Upper lobe of right lung (tissue), 1 donor: ENCODE measurements at regions not wholly inside any gene's neighbourhood (a gene's known extent, or its start where the extent isn't known, plus 50 kb on each side); places are given as distances from the start of the nearest gene placed in this dataset.

ENCODE experiments used
- ATAC-seq: fragments of 200-7000 bp; cut with Tn5 transposase; one replicate; pipeline ENCODE4 v1.9.1; 2020; ENCODE audit warnings: mild to moderate bottlenecking, moderate library complexity
- DNase-seq: peaks from one replicate; pipeline ENCODE4 v3.0.0-alpha.2; 2020
- H3K27ac ChIP-seq: fragments of 200-600 bp; one replicate; pipeline ENCODE4 v1.8.0; 2022
- H3K27me3 ChIP-seq: fragments of 200-600 bp; one replicate; pipeline ENCODE4 v1.8.0; 2022; ENCODE audit warnings: mild to moderate bottlenecking
- H3K36me3 ChIP-seq: fragments of 200-600 bp; one replicate; pipeline ENCODE4 v1.8.0; 2022
- H3K4me1 ChIP-seq: fragments of 200-600 bp; one replicate; pipeline ENCODE4 v1.8.0; 2022
- H3K4me3 ChIP-seq: fragments of 200-600 bp; one replicate; pipeline ENCODE4 v1.8.0; 2022; ENCODE audit warnings: mild to moderate bottlenecking
- H3K9me3 ChIP-seq: fragments of 200-600 bp; one replicate; pipeline ENCODE4 v1.8.0; 2022
- CTCF ChIP-seq: fragments of 200-600 bp; IDR thresholded peaks from one replicate; pipeline ENCODE4 v1.8.0; 2022; ENCODE audit warnings: antibody characterized with exemption
- intact Hi-C: fragments of 100-400 bp; cut with DNase I; formaldehyde crosslinking; loops from one replicate; pipeline ENCODE4 v1.11.0; 2022
- donor health status: DM: no; HTN: yes; CAD: no; lungs with severe emphysema.

GRCh38 chr20:37611346-37611745, 82.5 kb upstream of the CTNNBL1 start:
- no peaks in the 10 kb centered on the region for H3K36me3 ChIP-seq
- no peaks in the 10 kb centered on the region for H3K4me1 ChIP-seq
- intact Hi-C loops, result no loop called here
- no peak for ATAC-seq
- H3K4me3 ChIP-seq, result no peak overlapping the region
- no peaks in the 10 kb centered on the region for H3K9me3 ChIP-seq
- no peak for DNase-seq
- H3K27me3 ChIP-seq, result peaks cover 3% of the 10 kb centered on the region
- H3K27ac ChIP-seq, result no peak overlapping the region
- no peak for TF ChIP-seq CTCF

- TF ChIP-seq CTCF, result no peak
- Histone ChIP-seq H3K4me3 (no peak overlapping the region), H3K9me3 (no peaks in the 10 kb centered on the region), H3K4me1 (no peaks in the 10 kb centered on the region), H3K27me3 (no peaks in the 10 kb centered on the region), H3K27ac (no peak overlapping the region), H3K36me3 (no peaks in the 10 kb centered on the region)
- DNase-seq, result no peak
- intact Hi-C loops, result no loop called here
- no peak for ATAC-seq
Measured at GRCh38 chr20:37610203-37610798, 82.6 kb upstream of the BLCAP start.

DNA sequence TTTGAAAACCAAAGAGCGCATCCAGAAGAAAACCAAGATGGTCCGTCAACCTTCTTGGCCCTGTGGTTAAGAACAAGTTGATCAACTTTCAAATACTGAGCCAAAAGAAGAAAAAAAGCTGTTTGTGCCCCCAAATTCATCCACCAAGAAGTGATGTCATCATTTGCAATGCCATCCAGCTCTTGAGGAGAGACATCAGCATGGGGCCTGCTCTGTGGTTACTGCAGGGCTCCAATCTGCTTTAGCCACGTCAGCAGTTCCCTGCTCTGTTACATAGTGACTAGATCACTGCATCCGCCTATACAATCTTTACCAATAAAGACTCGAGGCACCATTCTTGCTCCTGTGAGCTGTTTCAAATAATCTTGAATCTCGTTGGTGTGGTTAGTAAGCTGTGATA, 75.0 kb upstream of the BLCAP start:
- H3K36me3 ChIP-seq, result no peaks in the 10 kb centered on the region
- no peak overlapping the region for H3K27ac ChIP-seq
- intact Hi-C loops, result no loop called here
- peaks cover 6% of the 10 kb centered on the region for H3K27me3 ChIP-seq
- no peaks in the 10 kb centered on the region for H3K9me3 ChIP-seq
- TF ChIP-seq CTCF, result no peak
- ATAC-seq (no peak), DNase-seq (no peak)
- H3K4me3 ChIP-seq, result no peak overlapping the region
- no peaks in the 10 kb centered on the region for H3K4me1 ChIP-seq

DNA sequence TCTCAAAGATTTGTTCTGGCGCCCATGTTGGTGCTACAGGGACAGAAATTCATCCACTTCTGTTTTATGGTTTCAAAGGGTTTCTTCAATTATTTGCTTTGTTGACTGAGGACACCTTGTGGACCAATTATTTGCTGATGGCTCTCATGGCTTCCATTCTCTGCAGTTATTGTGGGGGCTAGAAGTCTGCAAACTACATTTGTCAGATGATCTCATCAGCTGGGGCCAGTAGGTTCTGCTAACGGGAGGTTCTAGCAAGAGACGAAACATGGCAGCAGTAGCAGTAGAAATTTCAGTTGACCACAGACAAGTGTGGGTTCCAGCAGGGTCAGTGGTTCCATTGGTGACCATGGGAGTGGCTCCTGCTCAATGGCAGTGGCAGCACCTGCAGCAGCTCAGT, 72.8 kb upstream of the BLCAP start:
- no peak for TF ChIP-seq CTCF
- no peak for DNase-seq
- intact Hi-C loops, result no loop called here

DNA sequence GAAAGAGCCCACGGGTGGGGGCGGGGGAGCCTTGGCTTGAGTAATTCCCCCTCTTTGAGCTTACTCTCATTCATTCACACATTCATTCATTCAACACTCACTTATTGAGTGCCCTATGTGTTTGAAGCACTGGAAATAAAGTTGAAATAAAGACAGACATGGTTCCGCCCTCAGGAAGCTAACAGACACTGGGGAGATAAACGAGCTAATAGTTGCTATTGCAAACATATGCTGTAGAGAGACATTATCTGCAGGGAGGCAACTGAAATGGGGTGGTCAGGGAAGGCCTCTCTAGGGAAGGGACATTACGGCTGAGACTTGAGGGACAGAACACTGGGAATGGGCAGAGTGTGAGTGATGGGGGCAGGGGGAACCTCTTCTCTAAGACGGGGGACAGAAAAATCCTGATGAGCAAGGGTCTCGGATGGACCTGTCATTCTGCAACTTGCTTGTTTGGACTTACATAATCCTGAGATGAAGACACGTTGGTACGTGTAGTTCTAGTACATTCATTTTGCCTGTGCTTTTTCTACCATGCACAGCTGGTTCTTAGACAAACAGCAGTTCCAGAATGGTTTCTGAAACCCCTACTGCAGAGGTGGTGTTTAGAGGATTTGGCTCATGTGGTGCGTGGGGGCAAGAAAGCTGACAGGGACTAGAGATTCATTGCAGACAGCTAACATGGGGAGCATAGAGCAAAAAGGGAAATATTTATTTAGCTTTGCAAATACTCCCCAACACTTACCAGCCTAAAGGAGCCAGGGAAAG, 71.1 kb upstream of the BLCAP start:
- peaks cover 13% of the 10 kb centered on the region for H3K27me3 ChIP-seq
- no peak overlapping the region for H3K4me3 ChIP-seq
- no peaks in the 10 kb centered on the region for H3K36me3 ChIP-seq
- TF ChIP-seq CTCF, result no peak
- DNase-seq, result no peak
- H3K4me1 ChIP-seq, result no peaks in the 10 kb centered on the region
- ATAC-seq, result no peak
- H3K9me3 ChIP-seq, result no peaks in the 10 kb centered on the region
- intact Hi-C loops, result no loop called here
- H3K27ac ChIP-seq, result no peak overlapping the region

More for the DNA sequence above, 72.8 kb upstream of the BLCAP start:
- peaks cover 13% of the 10 kb centered on the region for H3K27me3 ChIP-seq
- no peaks in the 10 kb centered on the region for H3K4me1 ChIP-seq
- no peaks in the 10 kb centered on the region for H3K9me3 ChIP-seq
- no peaks in the 10 kb centered on the region for H3K36me3 ChIP-seq
- ATAC-seq, result no peak
- H3K4me3 ChIP-seq, result no peak overlapping the region
- H3K27ac ChIP-seq, result no peak overlapping the region
